NCI-H146 treated with DMSO at 0.1 percent for 48 hours (cell line): ENCODE measurements at regions not wholly inside any gene's neighbourhood (a gene's known extent, or its start where the extent isn't known, plus 50 kb on each side); places are given as distances from the start of the nearest gene placed in this dataset.
"Not testable (repeated sequence)": the region's sequence is repeated elsewhere in the genome, so short reads cannot be mapped to it uniquely, and the experiment has no call there.

Source experiments
- DNase-seq: peaks from one replicate; lab custom pipeline; 2025; ENCODE audit not compliant: unreplicated experiment; lab: John Stamatoyannopoulos, UW

GRCh38 chr20:1757606-1758512 is 100.3 kb upstream of the SIRPG start:
- no peak for DNase-seq

- DNase-seq, result no peak
Measured at GRCh38 chr20:1757072-1757471, 99.5 kb upstream of the SIRPG start.

GRCh38 chr20:1754749-1755148 is 97.2 kb upstream of the SIRPG start:
- no peak for DNase-seq

GRCh38 chr20:1754306-1754705 is 96.7 kb upstream of the SIRPG start:
- DNase-seq, result no peak

GRCh38 chr20:1752045-1752444 is 94.5 kb upstream of the SIRPG start:
- no peak for DNase-seq

- no peak for DNase-seq
Measured at GRCh38 chr20:1748777-1749176, 91.2 kb upstream of the SIRPG start.

GRCh38 chr20:1747953-1748577 is 90.5 kb upstream of the SIRPG start:
- no peak for DNase-seq

GRCh38 chr20:1742049-1742434 is 84.5 kb upstream of the SIRPG start:
- not testable (repeated sequence) for DNase-seq

GRCh38 chr20:1741309-1742048 is 83.9 kb upstream of the SIRPG start:
- DNase-seq, result no peak

GRCh38 chr20:1737134-1737533 is 79.6 kb upstream of the SIRPG start:
- DNase-seq, result no peak

GRCh38 chr20:1735417-1736089 is 78.0 kb upstream of the SIRPG start:
- no peak for DNase-seq

GRCh38 chr20:1734269-1734858 is 76.8 kb upstream of the SIRPG start:
- no peak for DNase-seq

- not testable (repeated sequence) for DNase-seq
Measured at GRCh38 chr20:1731828-1732375, 74.3 kb upstream of the SIRPG start.

GRCh38 chr20:1730981-1731711 is 73.6 kb upstream of the SIRPG start:
- DNase-seq, result not testable (repeated sequence)

GRCh38 chr20:1727303-1727702 is 69.7 kb upstream of the SIRPG start:
- not testable (repeated sequence) for DNase-seq

- no peak for DNase-seq
Measured at GRCh38 chr20:1724901-1725300, 67.3 kb upstream of the SIRPG start.

- DNase-seq, result no peak
Measured at GRCh38 chr20:1722513-1723050, 65.0 kb upstream of the SIRPG start.

GRCh38 chr20:1721687-1722512 is 64.3 kb upstream of the SIRPG start:
- no peak for DNase-seq
